CD8-positive, alpha-beta memory T cell (primary cell): ENCODE measurements at regions not wholly inside any gene's neighbourhood (a gene's known extent, or its start where the extent isn't known, plus 50 kb on each side); places are given as distances from the start of the nearest gene placed in this dataset.

Experiments
- CTCF ChIA-PET: fragments of 350-600 bp; sonication (Branson Sonifier 250); formaldehyde crosslinking; loops from one replicate; lab custom pipeline; 2021; ENCODE audit warnings: antibody characterized with exemption; lab: Charles Lee
- POLR2A ChIA-PET: fragments of 350-600 bp; sonication (Branson Sonifier 250); formaldehyde crosslinking; loops from one replicate; lab custom pipeline; 2021; ENCODE audit warnings: antibody characterized with exemption; lab: Charles Lee
- DNase-seq, 5 donors: peaks; one replicate each; pipeline versions ENCODE4 v3.0.0 to v3.0.0-alpha.2; 2020 to 2022; ENCODE audit warnings: mixed read lengths in 1 of 5
- H3K27ac ChIP-seq: one replicate; pipeline ENCODE4 v1.7.0; 2013; ENCODE audit warnings: low read depth, mild to moderate bottlenecking, low read length, moderate library complexity
- H3K27me3 ChIP-seq: 2 replicates; pipeline ENCODE4 v1.7.0; 2013; ENCODE audit warnings: low read length, mild to moderate bottlenecking; ENCODE audit not compliant: insufficient read depth, poor library complexity, severe bottlenecking
- H3K36me3 ChIP-seq: 2 replicates; pipeline ENCODE4 v1.7.0; 2013; ENCODE audit warnings: mild to moderate bottlenecking, low read length, moderate library complexity; ENCODE audit not compliant: insufficient read depth
- H3K4me1 ChIP-seq: 2 replicates; pipeline ENCODE4 v1.7.0; 2013; ENCODE audit warnings: mild to moderate bottlenecking, low read length, moderate library complexity; ENCODE audit not compliant: insufficient read depth
- H3K4me3 ChIP-seq: 2 replicates; pipeline ENCODE4 v1.7.0; 2013; ENCODE audit warnings: mild to moderate bottlenecking, low read length
- H3K9me3 ChIP-seq: 2 replicates; pipeline ENCODE4 v1.7.0; 2013; ENCODE audit warnings: mild to moderate bottlenecking, low read length
- H3K27ac Mint-ChIP-seq, 8 donors: one replicate each; pipeline ENCODE4 v1.8.0; 2020 to 2021; ENCODE audit warnings: mixed read lengths in 8 of 8, mild to moderate bottlenecking in 6 of 8, inconsistent platforms in 3 of 8, moderate library complexity in 3 of 8
- H3K27me3 Mint-ChIP-seq, 2 donors: one replicate each; pipeline ENCODE4 v1.8.0; 2020 to 2021; ENCODE audit warnings: mixed read lengths in 2 of 2, mild to moderate bottlenecking in 1 of 2, moderate library complexity in 1 of 2
- H3K36me3 Mint-ChIP-seq, 3 donors: one replicate each; pipeline ENCODE4 v1.8.0; 2020 to 2021; ENCODE audit warnings: mixed read lengths in 3 of 3, inconsistent platforms in 1 of 3, mild to moderate bottlenecking in 1 of 3
- H3K4me1 Mint-ChIP-seq, 3 donors: one replicate each; pipeline ENCODE4 v1.8.0; 2020 to 2021; ENCODE audit warnings: mixed read lengths in 3 of 3, inconsistent platforms in 1 of 3, mild to moderate bottlenecking in 1 of 3
- H3K4me3 Mint-ChIP-seq, 7 donors: one replicate each; pipeline ENCODE4 v1.8.0; 2020 to 2021; ENCODE audit warnings: mixed read lengths in 7 of 7, mild to moderate bottlenecking in 6 of 7, moderate library complexity in 4 of 7, inconsistent platforms in 2 of 7
- H3K9me3 Mint-ChIP-seq, 5 donors: one replicate each; pipeline ENCODE4 v1.8.0; 2020 to 2022; ENCODE audit warnings: mixed read lengths in 5 of 5, mild to moderate bottlenecking in 3 of 5, moderate library complexity in 2 of 5, inconsistent platforms in 1 of 5

DNA sequence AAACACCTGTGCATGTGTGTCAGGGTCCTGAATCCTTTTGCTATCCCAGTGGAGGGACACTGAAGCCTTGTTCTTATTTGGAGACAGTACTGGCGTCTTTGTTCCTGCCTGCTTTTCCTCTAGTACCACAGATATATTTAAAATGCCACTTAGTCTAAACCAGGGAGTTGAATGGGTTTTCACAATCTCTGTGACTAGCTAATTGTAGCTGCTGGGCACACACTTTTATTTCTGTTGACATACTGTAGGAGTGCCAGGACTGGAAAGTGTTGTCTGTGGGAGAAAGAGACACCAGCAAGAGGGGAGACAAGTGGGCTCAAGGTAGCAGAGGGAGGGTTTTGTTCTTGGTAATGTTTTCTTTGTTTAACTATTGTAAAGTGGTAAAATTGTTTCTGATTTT lies 174.0 kb upstream of the SV2C start:
- H3K4me1 ChIP-seq, result no peaks in the 10 kb centered on the region
- H3K27me3 ChIP-seq, result no peaks in the 10 kb centered on the region
- Mint-ChIP-seq H3K9me3 (peaks cover 0 to 2% (median 0%) of the 10 kb centered on the region in 5 donors), H3K4me1 (no peaks in the 10 kb centered on the region), H3K4me3 (no peak overlapping the region), H3K27ac (no peak overlapping the region), H3K27me3 (peaks cover 14 to 47% of the 10 kb centered on the region in 2 donors), H3K36me3 (peaks cover 0 to 2% (median 0%) of the 10 kb centered on the region in 3 donors)
- no peaks in the 10 kb centered on the region for H3K9me3 ChIP-seq
- CTCF ChIA-PET, result no interaction called here
- H3K36me3 ChIP-seq, result no peaks in the 10 kb centered on the region
- no peak overlapping the region for H3K27ac ChIP-seq
- POLR2A ChIA-PET, result no interaction called here
- DNase-seq, result no peak
- H3K4me3 ChIP-seq, result no peak overlapping the region

DNA sequence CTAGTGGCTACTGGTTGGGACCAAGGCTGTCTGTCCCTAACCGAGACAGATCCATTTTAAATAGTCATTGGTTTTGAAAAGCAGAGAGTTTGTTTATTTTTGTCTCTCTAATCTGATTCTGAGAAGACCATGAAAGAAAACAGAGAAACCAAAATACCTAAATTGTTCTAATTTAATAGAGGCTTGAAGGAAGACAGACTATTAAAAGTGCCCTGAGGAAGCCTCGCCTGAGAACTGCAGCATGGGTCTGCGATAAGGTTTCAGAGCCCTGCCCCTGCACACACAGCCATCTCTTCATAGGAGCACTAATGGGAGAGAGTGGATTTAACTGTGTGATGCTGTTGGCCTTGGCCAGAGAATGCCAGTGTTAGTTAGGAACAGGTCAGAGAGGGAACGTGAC lies 175.5 kb upstream of the SV2C start:
- Mint-ChIP-seq H3K36me3 (peaks cover 0 to 2% (median 0%) of the 10 kb centered on the region in 3 donors), H3K4me1 (no peaks in the 10 kb centered on the region), H3K9me3 (peaks cover 0 to 3% (median 0%) of the 10 kb centered on the region in 5 donors), H3K27me3 (peaks cover 19 to 54% of the 10 kb centered on the region in 2 donors), H3K27ac (no peak overlapping the region), H3K4me3 (no peak overlapping the region)
- Histone ChIP-seq H3K9me3 (no peaks in the 10 kb centered on the region), H3K27ac (no peak overlapping the region), H3K27me3 (no peaks in the 10 kb centered on the region), H3K4me1 (no peaks in the 10 kb centered on the region), H3K4me3 (no peak overlapping the region), H3K36me3 (no peaks in the 10 kb centered on the region)
- DNase-seq, result no peak
- ChIA-PET CTCF (no interaction called here), POLR2A (no interaction called here)

DNA sequence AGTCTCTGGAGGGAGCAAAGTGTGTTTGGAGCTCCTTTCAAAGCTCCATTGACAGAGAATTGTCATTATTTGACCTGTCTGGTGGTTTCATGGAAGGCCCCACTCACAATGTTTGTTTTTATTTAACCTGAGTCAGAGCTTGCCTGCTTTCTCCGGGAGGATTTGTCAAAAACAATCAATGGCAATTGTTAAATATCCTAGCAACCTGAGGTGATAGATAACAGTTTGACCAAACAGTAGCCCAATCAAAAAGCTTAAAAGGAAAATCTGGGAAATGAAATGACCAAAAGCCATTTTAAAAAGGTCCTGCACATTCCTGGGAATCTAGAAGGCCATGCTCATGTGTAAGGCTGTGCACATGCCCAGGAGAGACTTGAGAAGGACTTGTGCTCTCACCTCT lies 177.2 kb upstream of the POC5 start:
- no peaks in the 10 kb centered on the region for H3K4me1 Mint-ChIP-seq
- Histone ChIP-seq H3K36me3 (no peaks in the 10 kb centered on the region), H3K4me3 (no peak overlapping the region), H3K27me3 (no peaks in the 10 kb centered on the region), H3K27ac (no peak overlapping the region), H3K9me3 (no peaks in the 10 kb centered on the region), H3K4me1 (no peaks in the 10 kb centered on the region)
- no peak overlapping the region for H3K4me3 Mint-ChIP-seq
- no peak for DNase-seq
- ChIA-PET CTCF (no interaction called here), POLR2A (no interaction called here)
- H3K27me3 Mint-ChIP-seq, result peaks cover 1 to 5% of the 10 kb centered on the region in 2 donors
- no peaks in the 10 kb centered on the region for H3K36me3 Mint-ChIP-seq
- peaks cover 2 to 8% (median 2%) of the 10 kb centered on the region in 5 donors for H3K9me3 Mint-ChIP-seq
- no peak overlapping the region for H3K27ac Mint-ChIP-seq

DNA sequence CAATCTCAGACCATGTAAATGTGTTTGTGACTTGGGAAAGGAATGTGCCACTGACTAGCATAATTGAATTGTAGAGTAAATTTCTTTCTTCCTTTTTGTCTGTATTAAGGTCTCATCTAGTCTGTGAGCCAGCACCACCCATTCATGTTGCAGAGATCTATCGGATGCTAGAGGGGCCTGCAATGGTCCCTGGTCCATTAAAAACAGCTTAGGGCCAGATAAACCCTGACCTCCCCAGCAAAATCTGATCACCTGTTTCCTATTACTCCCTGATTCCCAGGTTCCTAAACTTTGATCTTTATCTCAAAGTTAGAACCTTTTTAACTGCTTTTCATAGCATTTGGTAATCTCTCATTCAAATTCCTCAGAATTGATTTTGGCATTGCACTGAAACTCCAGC lies 174.5 kb upstream of the POC5 start:
- H3K36me3 ChIP-seq, result no peaks in the 10 kb centered on the region
- no peaks in the 10 kb centered on the region for H3K4me1 Mint-ChIP-seq
- no peaks in the 10 kb centered on the region for H3K36me3 Mint-ChIP-seq
- ChIA-PET POLR2A (no interaction called here), CTCF (no interaction called here)
- no peak overlapping the region for H3K4me3 Mint-ChIP-seq
- no peak overlapping the region for H3K27ac Mint-ChIP-seq
- H3K4me3 ChIP-seq, result no peak overlapping the region
- no peak overlapping the region for H3K27ac ChIP-seq
- no peaks in the 10 kb centered on the region for H3K27me3 ChIP-seq
- H3K9me3 Mint-ChIP-seq, result peaks cover 2 to 4% (median 2%) of the 10 kb centered on the region in 5 donors
- H3K9me3 ChIP-seq, result no peaks in the 10 kb centered on the region
- no peaks in the 10 kb centered on the region for H3K4me1 ChIP-seq
- peaks cover 1 to 5% of the 10 kb centered on the region in 2 donors for H3K27me3 Mint-ChIP-seq
- no peak for DNase-seq

DNA sequence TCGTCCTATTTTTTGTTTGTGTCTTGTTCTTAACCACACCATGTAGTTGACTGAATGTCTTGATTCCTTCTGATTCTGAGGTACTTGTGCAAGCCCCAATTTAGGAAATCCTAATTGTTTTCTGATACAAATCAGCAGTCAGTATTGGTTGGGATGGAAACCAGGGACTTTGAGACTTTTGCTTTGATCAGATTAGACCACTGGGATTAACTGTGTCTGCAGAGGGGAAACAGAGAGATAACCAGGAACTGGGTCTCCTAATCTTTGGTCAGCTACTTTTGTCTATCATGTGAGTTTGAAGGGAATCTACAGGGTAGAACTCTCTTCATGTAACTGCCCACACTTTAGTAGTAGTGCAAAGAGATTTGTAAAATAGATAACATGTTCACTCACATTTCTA lies 173.8 kb upstream of the POC5 start:
- H3K27ac Mint-ChIP-seq, result no peak overlapping the region
- Histone ChIP-seq H3K4me1 (no peaks in the 10 kb centered on the region), H3K9me3 (no peaks in the 10 kb centered on the region), H3K27ac (no peak overlapping the region), H3K27me3 (no peaks in the 10 kb centered on the region), H3K36me3 (no peaks in the 10 kb centered on the region), H3K4me3 (no peak overlapping the region)
- no peak for DNase-seq
- no peak overlapping the region for H3K4me3 Mint-ChIP-seq
- H3K36me3 Mint-ChIP-seq, result no peaks in the 10 kb centered on the region
- peaks cover under 1 to 5% of the 10 kb centered on the region in 2 donors for H3K27me3 Mint-ChIP-seq
- H3K9me3 Mint-ChIP-seq, result peaks cover 2 to 4% (median 2%) of the 10 kb centered on the region in 5 donors
- H3K4me1 Mint-ChIP-seq, result no peaks in the 10 kb centered on the region
- CTCF ChIA-PET, result no interaction called here
- POLR2A ChIA-PET, result no interaction called here

DNA sequence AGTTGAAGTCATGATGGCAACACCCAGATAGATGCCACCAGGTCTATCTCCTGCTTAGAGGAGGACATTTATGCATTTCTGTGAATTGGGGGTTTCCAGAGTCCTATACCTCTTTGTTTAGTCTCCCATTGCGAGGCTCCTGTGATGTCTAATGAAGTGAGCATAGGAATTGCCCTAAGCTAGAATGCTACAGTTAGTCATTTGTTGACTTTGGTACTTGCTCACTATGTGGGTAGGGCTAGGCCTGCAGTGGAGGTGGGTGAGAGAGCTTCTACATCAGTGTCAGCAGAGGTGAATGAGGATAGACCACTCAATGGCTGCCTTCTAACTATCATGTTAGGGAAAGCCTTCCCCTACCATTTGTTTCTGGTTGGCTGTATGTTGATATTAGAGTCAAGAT lies 173.3 kb upstream of the POC5 start:
- CTCF ChIA-PET, result no interaction called here
- no peaks in the 10 kb centered on the region for H3K36me3 Mint-ChIP-seq
- no peaks in the 10 kb centered on the region for H3K9me3 ChIP-seq
- H3K4me3 Mint-ChIP-seq, result no peak overlapping the region
- no peak overlapping the region for H3K4me3 ChIP-seq
- peaks cover 0 to 5% of the 10 kb centered on the region in 2 donors for H3K27me3 Mint-ChIP-seq
- no peak overlapping the region for H3K27ac ChIP-seq
- no peaks in the 10 kb centered on the region for H3K36me3 ChIP-seq
- no peaks in the 10 kb centered on the region for H3K4me1 ChIP-seq
- POLR2A ChIA-PET, result no interaction called here
- DNase-seq, result no peak
- H3K4me1 Mint-ChIP-seq, result no peaks in the 10 kb centered on the region
- H3K9me3 Mint-ChIP-seq, result peaks cover 2 to 4% (median 2%) of the 10 kb centered on the region in 5 donors
- H3K27ac Mint-ChIP-seq, result no peak overlapping the region
- H3K27me3 ChIP-seq, result no peaks in the 10 kb centered on the region

DNA sequence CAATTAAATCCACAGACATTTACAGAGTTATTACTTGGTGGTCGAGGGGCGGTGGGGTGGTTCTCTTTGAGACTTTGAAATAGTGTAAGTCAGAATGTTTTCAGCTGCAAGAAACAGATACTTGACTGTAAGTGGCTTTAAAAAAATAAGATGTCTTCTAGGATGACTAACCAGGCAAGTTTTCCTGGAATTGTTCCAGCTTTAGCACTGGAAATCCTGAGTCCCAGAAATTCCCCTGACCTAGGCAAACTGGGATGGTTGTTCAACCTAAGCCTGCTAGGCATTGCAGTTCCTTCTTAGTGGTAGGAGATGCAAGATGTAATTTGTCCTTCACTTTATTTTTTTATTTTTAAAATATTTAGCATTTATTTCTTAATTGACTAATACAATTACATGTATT lies 169.5 kb upstream of the POC5 start:
- Histone ChIP-seq H3K27me3 (no peaks in the 10 kb centered on the region), H3K4me3 (no peak overlapping the region), H3K9me3 (no peaks in the 10 kb centered on the region), H3K36me3 (no peaks in the 10 kb centered on the region), H3K4me1 (no peaks in the 10 kb centered on the region), H3K27ac (no peak overlapping the region)
- no peaks in the 10 kb centered on the region for H3K36me3 Mint-ChIP-seq
- no peak for DNase-seq
- no peak overlapping the region for H3K27ac Mint-ChIP-seq
- no peak overlapping the region for H3K4me3 Mint-ChIP-seq
- ChIA-PET POLR2A (no interaction called here), CTCF (no interaction called here)
- no peaks in the 10 kb centered on the region for H3K9me3 Mint-ChIP-seq
- H3K4me1 Mint-ChIP-seq, result no peaks in the 10 kb centered on the region
- H3K27me3 Mint-ChIP-seq, result peaks cover 0 to 3% of the 10 kb centered on the region in 2 donors

DNA sequence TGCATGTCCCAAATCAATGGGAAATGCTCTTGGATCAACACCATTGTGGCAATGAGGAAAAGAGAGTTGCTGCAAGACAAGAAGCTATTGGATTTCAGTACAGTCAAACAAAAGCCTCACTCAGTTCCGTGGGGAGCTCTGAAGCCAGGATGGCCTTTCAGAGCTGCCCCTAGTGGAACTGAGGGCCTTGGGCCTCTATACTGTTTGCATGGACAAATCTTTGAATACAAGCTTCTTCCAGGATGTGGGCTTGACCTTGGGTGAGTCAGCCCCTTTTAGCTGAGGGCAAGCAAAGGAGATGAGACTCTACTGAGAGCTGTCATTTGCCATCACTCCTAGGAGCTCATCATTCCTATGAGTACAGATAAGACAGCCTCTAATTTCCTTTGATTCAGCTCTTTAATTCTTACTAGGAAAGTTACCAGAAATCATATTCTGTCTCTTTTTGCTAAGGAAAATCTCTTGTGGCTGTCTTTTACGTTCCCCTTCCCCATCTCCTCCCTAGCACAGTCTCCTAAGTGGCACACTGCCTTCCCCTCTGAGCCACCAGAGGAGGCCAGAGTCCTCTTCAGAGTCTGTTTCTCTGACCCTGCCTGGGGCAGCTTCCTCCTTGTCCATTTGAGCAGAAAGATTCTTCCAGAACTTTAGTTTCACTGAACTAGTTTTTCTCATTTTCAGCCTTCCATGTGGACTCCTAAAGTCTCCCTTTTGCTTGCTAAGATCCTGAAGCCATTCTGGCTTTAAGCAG lies 168.8 kb upstream of the POC5 start:
- Mint-ChIP-seq H3K27me3 (peaks cover 0 to 3% of the 10 kb centered on the region in 2 donors), H3K9me3 (no peaks in the 10 kb centered on the region), H3K4me3 (no peak overlapping the region), H3K36me3 (no peaks in the 10 kb centered on the region), H3K4me1 (no peaks in the 10 kb centered on the region), H3K27ac (no peak overlapping the region)
- no peak overlapping the region for H3K4me3 ChIP-seq
- H3K4me1 ChIP-seq, result no peaks in the 10 kb centered on the region
- CTCF ChIA-PET, result no interaction called here
- no peaks in the 10 kb centered on the region for H3K9me3 ChIP-seq
- no peaks in the 10 kb centered on the region for H3K27me3 ChIP-seq
- no peaks in the 10 kb centered on the region for H3K36me3 ChIP-seq
- DNase-seq, result no peak
- no peak overlapping the region for H3K27ac ChIP-seq
- POLR2A ChIA-PET, result no interaction called here
